ENCODE measurements at regions not wholly inside any gene's neighbourhood (a gene's known extent, or its start where the extent isn't known, plus 50 kb on each side); places are given as distances from the start of the nearest gene placed in this dataset.

DNA sequence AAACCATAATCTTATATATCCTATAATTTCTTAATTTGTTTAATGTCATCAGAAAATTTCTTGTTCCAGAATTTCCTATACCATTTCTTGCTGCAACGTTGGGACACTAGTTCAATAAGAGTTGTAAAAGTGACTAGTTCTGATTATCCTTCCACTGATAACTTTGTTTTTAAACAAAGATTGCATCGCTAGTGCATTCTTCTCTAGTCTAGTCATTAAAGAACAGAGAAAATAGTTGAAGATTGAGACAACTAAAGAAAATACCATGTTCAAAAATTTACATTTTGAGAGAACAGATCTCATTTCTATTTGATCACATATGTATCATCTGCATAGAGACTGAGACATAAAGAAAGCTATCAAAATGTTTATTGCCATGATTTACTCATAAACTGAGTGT is 1888.2 kb downstream of the EFNA5 start:
- no peak for TF ChIP-seq GATA2 (IDR thresholded peaks at IDR 0.05; ENCODE audit: low read depth, low read length)
- no peak for TF ChIP-seq GATA3 (IDR thresholded peaks at IDR 0.05; ENCODE audit: low read depth, low read length)
